CD4-positive, alpha-beta T cell treated with Interleukin-17A for 1 hour (primary cell): ENCODE measurements at regions not wholly inside any gene's neighbourhood (a gene's known extent, or its start where the extent isn't known, plus 50 kb on each side); places are given as distances from the start of the nearest gene placed in this dataset.

Source experiments
- DNase-seq: peaks from one replicate; pipeline ENCODE4 v3.0.0-alpha.2; 2020

GRCh38 chr20:40443753-40444152, 245.3 kb downstream of the MAFB start:
- DNase-seq: no peak

- DNase-seq: no peak
These were observed 246.7 kb downstream of the MAFB start for GRCh38 chr20:40442181-40442963.

GRCh38 chr20:40441771-40442170, 247.3 kb downstream of the MAFB start:
- no peak for DNase-seq

- DNase-seq: no peak
These were observed 250.7 kb downstream of the MAFB start for GRCh38 chr20:40438161-40438830.

GRCh38 chr20:40436011-40436410, 253.0 kb downstream of the MAFB start:
- no peak for DNase-seq

GRCh38 chr20:40435146-40435895, 253.7 kb downstream of the MAFB start:
- no peak for DNase-seq

GRCh38 chr20:40434122-40434521, 254.9 kb downstream of the MAFB start:
- no peak for DNase-seq

- no peak for DNase-seq
These were observed 255.6 kb downstream of the MAFB start for GRCh38 chr20:40433341-40433861.

GRCh38 chr20:40431611-40432010, 257.4 kb downstream of the MAFB start:
- no peak for DNase-seq

- DNase-seq: no peak
These were observed 257.9 kb downstream of the MAFB start for GRCh38 chr20:40431112-40431511.

GRCh38 chr20:40427026-40427425, 262.0 kb downstream of the MAFB start:
- no peak for DNase-seq

- DNase-seq: no peak
These were observed 264.3 kb downstream of the MAFB start for GRCh38 chr20:40424695-40425094.

- no peak for DNase-seq
These were observed 266.4 kb downstream of the MAFB start for GRCh38 chr20:40422656-40423055.

GRCh38 chr20:40416274-40416673, 272.8 kb downstream of the MAFB start:
- no peak for DNase-seq

- DNase-seq: no peak
These were observed 274.0 kb downstream of the MAFB start for GRCh38 chr20:40414843-40415615.

GRCh38 chr20:40410028-40410427, 279.0 kb downstream of the MAFB start:
- DNase-seq: no peak

- DNase-seq: no peak
These were observed 291.6 kb downstream of the MAFB start for GRCh38 chr20:40397467-40397866.

GRCh38 chr20:40393197-40394079, 295.6 kb downstream of the MAFB start:
- no peak for DNase-seq

- no peak for DNase-seq
These were observed 298.4 kb downstream of the MAFB start for GRCh38 chr20:40390654-40391053.

- no peak for DNase-seq
These were observed 318.2 kb downstream of the MAFB start for GRCh38 chr20:40370800-40371199.

GRCh38 chr20:40368876-40369275, 320.2 kb downstream of the MAFB start:
- DNase-seq: no peak

GRCh38 chr20:40361916-40362315, 327.1 kb downstream of the MAFB start:
- no peak for DNase-seq
